Midbrain (tissue), 1 donor: ENCODE measurements at regions not wholly inside any gene's neighbourhood (a gene's known extent, or its start where the extent isn't known, plus 50 kb on each side); places are given as distances from the start of the nearest gene placed in this dataset.

Experiments
- DNase-seq: peaks from one replicate; lab custom pipeline; 2025; lab: John Stamatoyannopoulos, UW

- no peak for DNase-seq
Observed at GRCh38 chr1:201589186-201589585, 50.3 kb downstream of the NAV1 start.

GRCh38 chr1:201590474-201590873 lies 51.5 kb downstream of the NAV1 start:
- DNase-seq, result no peak

GRCh38 chr1:201591348-201591747 lies 52.4 kb downstream of the NAV1 start:
- no peak for DNase-seq

- no peak for DNase-seq
Observed at GRCh38 chr1:201591981-201592380, 53.1 kb downstream of the NAV1 start.

- no peak for DNase-seq
Observed at GRCh38 chr1:201593200-201593921, 54.4 kb downstream of the NAV1 start.

GRCh38 chr1:201594575-201595245 lies 55.8 kb downstream of the NAV1 start:
- no peak for DNase-seq

- no peak for DNase-seq
Observed at GRCh38 chr1:201595381-201595780, 56.5 kb downstream of the NAV1 start.

- no peak for DNase-seq
Observed at GRCh38 chr1:201596101-201596868, 57.4 kb downstream of the NAV1 start.

- DNase-seq, result no peak
Observed at GRCh38 chr1:201597551-201598230, 58.8 kb downstream of the NAV1 start.

- DNase-seq, result no peak
Observed at GRCh38 chr1:201598396-201598795, 59.5 kb downstream of the NAV1 start.

GRCh38 chr1:201598973-201599372 lies 60.0 kb downstream of the NAV1 start:
- DNase-seq, result no peak

- no peak for DNase-seq
Observed at GRCh38 chr1:201599548-201599947, 60.6 kb downstream of the NAV1 start.

GRCh38 chr1:201602413-201603265 lies 63.7 kb downstream of the NAV1 start:
- no peak for DNase-seq

- DNase-seq, result no peak
Observed at GRCh38 chr1:201603613-201604232, 64.8 kb downstream of the NAV1 start.

GRCh38 chr1:201605385-201606010 lies 66.6 kb downstream of the NAV1 start:
- DNase-seq, result no peak

- DNase-seq, result no peak
Observed at GRCh38 chr1:201606096-201606495, 67.2 kb downstream of the NAV1 start.

GRCh38 chr1:201606623-201607022 lies 67.7 kb downstream of the NAV1 start:
- no peak for DNase-seq

- no peak for DNase-seq
Observed at GRCh38 chr1:201608635-201609395, 69.9 kb downstream of the NAV1 start.

GRCh38 chr1:201609661-201610318 lies 70.9 kb downstream of the NAV1 start:
- DNase-seq, result no peak
